ENCODE measurements at regions not wholly inside any gene's neighbourhood (a gene's known extent, or its start where the extent isn't known, plus 50 kb on each side); places are given as distances from the start of the nearest gene placed in this dataset.

GRCh38 chr6:105616521-105616920, 213.6 kb upstream of the PREP start:
- no peak for TF ChIP-seq CREB1 (CRISPR knock-in tag; IDR thresholded peaks at IDR 0.05; ENCODE audit: low read depth)
- no peak for TF ChIP-seq CTCF (conservative IDR thresholded peaks at IDR 0.05; ENCODE audit: low read depth in 2 of 2)
- TF ChIP-seq ETS1 (IDR thresholded peaks at IDR 0.05) = no peak
- no peak for TF ChIP-seq ZNF114 (CRISPR knock-in tag; IDR thresholded peaks at IDR 0.05)
- TF ChIP-seq EZH2phosphoT487 (IDR thresholded peaks at IDR 0.05; ENCODE audit: unreplicated experiment) = no peak
- no peak for TF ChIP-seq NANOG (IDR thresholded peaks at IDR 0.05; ENCODE audit: borderline replicate concordance)
- TF ChIP-seq ZNF331 (CRISPR knock-in tag; IDR thresholded peaks at IDR 0.05; ENCODE audit: low read depth) = no peak
- no peak for TF ChIP-seq POLR2AphosphoS5 (IDR thresholded peaks at IDR 0.05; ENCODE audit: low read depth)
- no peak for TF ChIP-seq EZH2 (IDR thresholded peaks at IDR 0.05; ENCODE audit: low read depth, unreplicated experiment)
- no peak for TF ChIP-seq STAT1 (IDR thresholded peaks at IDR 0.05; ENCODE audit: unreplicated experiment)
- TF ChIP-seq JUNB (IDR thresholded peaks at IDR 0.05; ENCODE audit: unreplicated experiment) = no peak
- TF ChIP-seq, protein P1, sequence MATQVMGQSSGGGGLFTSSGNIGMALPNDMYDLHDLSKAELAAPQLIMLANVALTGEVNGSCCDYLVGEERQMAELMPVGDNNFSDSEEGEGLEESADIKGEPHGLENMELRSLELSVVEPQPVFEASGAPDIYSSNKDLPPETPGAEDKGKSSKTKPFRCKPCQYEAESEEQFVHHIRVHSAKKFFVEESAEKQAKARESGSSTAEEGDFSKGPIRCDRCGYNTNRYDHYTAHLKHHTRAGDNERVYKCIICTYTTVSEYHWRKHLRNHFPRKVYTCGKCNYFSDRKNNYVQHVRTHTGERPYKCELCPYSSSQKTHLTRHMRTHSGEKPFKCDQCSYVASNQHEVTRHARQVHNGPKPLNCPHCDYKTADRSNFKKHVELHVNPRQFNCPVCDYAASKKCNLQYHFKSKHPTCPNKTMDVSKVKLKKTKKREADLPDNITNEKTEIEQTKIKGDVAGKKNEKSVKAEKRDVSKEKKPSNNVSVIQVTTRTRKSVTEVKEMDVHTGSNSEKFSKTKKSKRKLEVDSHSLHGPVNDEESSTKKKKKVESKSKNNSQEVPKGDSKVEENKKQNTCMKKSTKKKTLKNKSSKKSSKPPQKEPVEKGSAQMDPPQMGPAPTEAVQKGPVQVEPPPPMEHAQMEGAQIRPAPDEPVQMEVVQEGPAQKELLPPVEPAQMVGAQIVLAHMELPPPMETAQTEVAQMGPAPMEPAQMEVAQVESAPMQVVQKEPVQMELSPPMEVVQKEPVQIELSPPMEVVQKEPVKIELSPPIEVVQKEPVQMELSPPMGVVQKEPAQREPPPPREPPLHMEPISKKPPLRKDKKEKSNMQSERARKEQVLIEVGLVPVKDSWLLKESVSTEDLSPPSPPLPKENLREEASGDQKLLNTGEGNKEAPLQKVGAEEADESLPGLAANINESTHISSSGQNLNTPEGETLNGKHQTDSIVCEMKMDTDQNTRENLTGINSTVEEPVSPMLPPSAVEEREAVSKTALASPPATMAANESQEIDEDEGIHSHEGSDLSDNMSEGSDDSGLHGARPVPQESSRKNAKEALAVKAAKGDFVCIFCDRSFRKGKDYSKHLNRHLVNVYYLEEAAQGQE (IDR thresholded peaks at IDR 0.05; ENCODE audit: unreplicated experiment) = no peak
- TF ChIP-seq ZNF462 (CRISPR knock-in tag; IDR thresholded peaks at IDR 0.05) = no peak
- H3K4me3 ChIP-seq = no peak overlapping the region
- Mint-ChIP-seq H3K9me3 (peaks cover 15% of the 10 kb centered on the region; the same call in 2 of the 3 replicates), H3K4me1 (no peaks in the 10 kb centered on the region), H3K36me3 (ENCODE audit: low read depth) (peaks cover 5% of the 10 kb centered on the region; the same call in 2 of the 3 replicates), H3K27me3 (ENCODE audit: insufficient read depth, low read depth, poor library complexity) (peaks cover 2% of the 10 kb centered on the region), H3K27ac (no peak overlapping the region), H3K4me3 (no peak overlapping the region)
- no peaks in the 10 kb centered on the region for H3K4me1 ChIP-seq (ENCODE audit: insufficient read depth)
- DNase-seq (ENCODE audit: low spot score) (no peak), ATAC-seq (no peak)
- H3K9me2 ChIP-seq (ENCODE audit: insufficient read depth) = no peaks in the 10 kb centered on the region
- no peak overlapping the region for H3K27ac ChIP-seq (ENCODE audit: low read depth)
- H3F3A ChIP-seq (replicated peaks; ENCODE audit: low read depth) = no peaks in the 10 kb centered on the region
- no peaks in the 10 kb centered on the region for H3K27me3 ChIP-seq (ENCODE audit: insufficient read depth)
- no peaks in the 10 kb centered on the region for H3K79me2 ChIP-seq (replicated peaks; ENCODE audit: insufficient read depth)
- no peaks in the 10 kb centered on the region for H3K36me3 ChIP-seq (ENCODE audit: insufficient read depth)
- no peaks in the 10 kb centered on the region for H4K20me1 ChIP-seq (replicated peaks; ENCODE audit: insufficient read depth)
- H3K4me2 ChIP-seq = no peak overlapping the region
- no peak overlapping the region for H2AFZ ChIP-seq
